ENCODE measurements at regions not wholly inside any gene's neighbourhood (a gene's known extent, or its start where the extent isn't known, plus 50 kb on each side); places are given as distances from the start of the nearest gene placed in this dataset.

GRCh38 chr11:80503990-80504389 is 1063.2 kb upstream of the TENM4 start:
- H3K4me3 ChIP-seq (ENCODE audit: low read length in 3 of 3), result no peak overlapping the region
- no peak for FAIRE-seq
- H3K4me1 ChIP-seq (ENCODE audit: control insufficient read depth in 2 of 3, insufficient read depth in 2 of 3, low read depth in 1 of 3, low read length in 3 of 3), result no peaks in the 10 kb centered on the region
- no peak for DNase-seq
- no peaks in the 10 kb centered on the region for H3K27me3 ChIP-seq (ENCODE audit: control insufficient read depth, insufficient read depth, low read length)
- no peaks in the 10 kb centered on the region for H3K9me3 ChIP-seq (ENCODE audit: control insufficient read depth in 2 of 3, insufficient read depth in 1 of 3, low read length in 3 of 3)
- TF ChIP-seq CTCF (IDR thresholded peaks at IDR 0.05; ENCODE audit: borderline replicate concordance, extremely low read depth, insufficient read depth), result no peak
- no peaks in the 10 kb centered on the region for H3K36me3 ChIP-seq (ENCODE audit: control insufficient read depth in 2 of 3, insufficient read depth in 3 of 3, low read length in 3 of 3)
- no peak overlapping the region for H3K9ac ChIP-seq (ENCODE audit: low read length in 3 of 3)
- H3K27ac ChIP-seq (ENCODE audit: low read depth in 2 of 2, low read length in 2 of 2), result no peak overlapping the region
- intact Hi-C loops (cut with DNase I), result no loop called here

- no peak for TF ChIP-seq CTCF (IDR thresholded peaks at IDR 0.05; ENCODE audit: borderline replicate concordance, extremely low read depth, insufficient read depth)
- DNase-seq (no peak), FAIRE-seq (no peak)
- Histone ChIP-seq H3K9ac (ENCODE audit: low read length in 3 of 3) (no peak overlapping the region), H3K27ac (ENCODE audit: low read depth in 2 of 2, low read length in 2 of 2) (no peak overlapping the region), H3K9me3 (ENCODE audit: control insufficient read depth in 2 of 3, insufficient read depth in 1 of 3, low read length in 3 of 3) (no peaks in the 10 kb centered on the region), H3K27me3 (ENCODE audit: control insufficient read depth, insufficient read depth, low read length) (no peaks in the 10 kb centered on the region), H3K4me3 (ENCODE audit: low read length in 3 of 3) (no peak overlapping the region), H3K36me3 (ENCODE audit: control insufficient read depth in 2 of 3, insufficient read depth in 3 of 3, low read length in 3 of 3) (no peaks in the 10 kb centered on the region), H3K4me1 (ENCODE audit: control insufficient read depth in 2 of 3, insufficient read depth in 2 of 3, low read depth in 1 of 3, low read length in 3 of 3) (no peaks in the 10 kb centered on the region)
- intact Hi-C loops (cut with DNase I), result no loop called here
Measured at GRCh38 chr11:80502511-80502910, 1061.7 kb upstream of the TENM4 start.

GRCh38 chr11:80495116-80495515 is 1054.3 kb upstream of the TENM4 start:
- no peaks in the 10 kb centered on the region for H3K36me3 ChIP-seq (ENCODE audit: control insufficient read depth in 2 of 3, insufficient read depth in 3 of 3, low read length in 3 of 3)
- H3K27me3 ChIP-seq (ENCODE audit: control insufficient read depth, insufficient read depth, low read length), result no peaks in the 10 kb centered on the region
- no peak overlapping the region for H3K4me3 ChIP-seq (ENCODE audit: low read length in 3 of 3)
- H3K27ac ChIP-seq (ENCODE audit: low read depth in 2 of 2, low read length in 2 of 2), result no peak overlapping the region
- intact Hi-C loops (cut with DNase I), result no loop called here
- peaks cover 0 to 3% (median 0%) of the 10 kb centered on the region in 3 donors for H3K9me3 ChIP-seq (ENCODE audit: control insufficient read depth in 2 of 3, insufficient read depth in 1 of 3, low read length in 3 of 3)
- no peak for TF ChIP-seq CTCF (IDR thresholded peaks at IDR 0.05; ENCODE audit: borderline replicate concordance, extremely low read depth, insufficient read depth)
- no peak for DNase-seq
- H3K4me1 ChIP-seq (ENCODE audit: control insufficient read depth in 2 of 3, insufficient read depth in 2 of 3, low read depth in 1 of 3, low read length in 3 of 3), result no peaks in the 10 kb centered on the region
- no peak for FAIRE-seq
- H3K9ac ChIP-seq (ENCODE audit: low read length in 3 of 3), result no peak overlapping the region

- Histone ChIP-seq H3K4me3 (ENCODE audit: low read length in 3 of 3) (no peak overlapping the region), H3K36me3 (ENCODE audit: control insufficient read depth in 2 of 3, insufficient read depth in 3 of 3, low read length in 3 of 3) (no peaks in the 10 kb centered on the region), H3K27ac (ENCODE audit: low read depth in 2 of 2, low read length in 2 of 2) (no peak overlapping the region), H3K27me3 (ENCODE audit: control insufficient read depth, insufficient read depth, low read length) (no peaks in the 10 kb centered on the region), H3K9ac (ENCODE audit: low read length in 3 of 3) (no peak overlapping the region), H3K4me1 (ENCODE audit: control insufficient read depth in 2 of 3, insufficient read depth in 2 of 3, low read depth in 1 of 3, low read length in 3 of 3) (no peaks in the 10 kb centered on the region), H3K9me3 (ENCODE audit: control insufficient read depth in 2 of 3, insufficient read depth in 1 of 3, low read length in 3 of 3) (no peaks in the 10 kb centered on the region)
- no peak for TF ChIP-seq CTCF (IDR thresholded peaks at IDR 0.05; ENCODE audit: borderline replicate concordance, extremely low read depth, insufficient read depth)
- FAIRE-seq, result no peak
- intact Hi-C loops (cut with DNase I), result no loop called here
- no peak for DNase-seq
Measured at GRCh38 chr11:80487952-80488351, 1047.1 kb upstream of the TENM4 start.
